Caco-2 (cell line): ENCODE measurements at regions not wholly inside any gene's neighbourhood (a gene's known extent, or its start where the extent isn't known, plus 50 kb on each side); places are given as distances from the start of the nearest gene placed in this dataset.

Experiments
- BruUV-seq: library from RNA; stranded (reverse); fragments of 400-500 nt; replicated peaks from 2 replicates; lab custom pipeline; 2021; lab: Mats Ljungman, UMichigan
- CTCF ChIA-PET: fragments of 300-600 bp; sonication (Branson Sonifier 250); formaldehyde crosslinking; loops from one replicate; lab custom pipeline; 2022; ENCODE audit warnings: antibody characterized with exemption; lab: Charles Lee
- POLR2A ChIA-PET: fragments of 300-600 bp; sonication (Branson Sonifier 250); formaldehyde crosslinking; loops from one replicate; lab custom pipeline; 2022; ENCODE audit warnings: antibody characterized with exemption; lab: Charles Lee
- DNase-seq, 2 experiments: peaks; one replicate each; pipeline versions ENCODE4 v3.0.0 to v3.0.0-alpha.2; 2020 to 2022
- H3K27me3 ChIP-seq: replicated peaks from 2 replicates; pipeline ENCODE4 v1.6.0; 2011; ENCODE audit warnings: low read length; ENCODE audit not compliant: control insufficient read depth, insufficient read depth
- H3K36me3 ChIP-seq: 2 replicates; pipeline ENCODE4 v1.5.1; 2011; ENCODE audit warnings: low read length; ENCODE audit not compliant: control insufficient read depth, insufficient read depth
- H3K4me1 ChIP-seq: fragments of 250-450 bp; sonication (Bioruptor Pico); 2 replicates; pipeline ENCODE4 v1.5.1; 2020; ENCODE audit warnings: mild to moderate bottlenecking
- H3K4me3 ChIP-seq: 2 replicates; pipeline ENCODE4 v1.5.1; 2011; ENCODE audit warnings: low read depth, mild to moderate bottlenecking, control low read depth, low read length
- H3K9me3 ChIP-seq: fragments of 250-450 bp; sonication (Bioruptor Pico); 2 replicates; pipeline ENCODE4 v1.5.1; 2020; ENCODE audit warnings: mild to moderate bottlenecking, moderate library complexity
- H3K27ac Mint-ChIP-seq: one replicate; pipeline ENCODE4 v1.8.0; 2022; ENCODE audit warnings: mixed read lengths; ENCODE audit not compliant: unreplicated experiment
- H3K27me3 Mint-ChIP-seq: one replicate; pipeline ENCODE4 v1.8.0; 2022; ENCODE audit warnings: mixed read lengths; ENCODE audit not compliant: insufficient read depth, unreplicated experiment
- H3K36me3 Mint-ChIP-seq: one replicate; pipeline ENCODE4 v1.8.0; 2022; ENCODE audit warnings: mild to moderate bottlenecking, mixed read lengths; ENCODE audit not compliant: insufficient read depth, unreplicated experiment
- H3K4me1 Mint-ChIP-seq: one replicate; pipeline ENCODE4 v1.8.0; 2022; ENCODE audit warnings: low read depth, mixed read lengths; ENCODE audit not compliant: unreplicated experiment
- H3K4me3 Mint-ChIP-seq: one replicate; pipeline ENCODE4 v1.8.0; 2022; ENCODE audit warnings: mild to moderate bottlenecking, moderate library complexity, mixed read lengths; ENCODE audit not compliant: unreplicated experiment
- H3K9me3 Mint-ChIP-seq: one replicate; pipeline ENCODE4 v1.8.0; 2022; ENCODE audit warnings: mixed read lengths; ENCODE audit not compliant: unreplicated experiment
- CTCF ChIP-seq, 2 experiments: fragments of 200-600 bp in 1 of 2; IDR thresholded peaks; 1 replicate in 1 of 2; 2 replicates in 1 of 2; pipeline versions ENCODE4 v1.5.1 to v1.8.0; 2011 to 2022; ENCODE audit warnings: antibody characterized with exemption in 1 of 2, control low read depth in 1 of 2, inconsistent platforms in 1 of 2, low read depth in 1 of 2, low read length in 1 of 2, mild to moderate bottlenecking in 1 of 2, moderate library complexity in 1 of 2; ENCODE audit not compliant: insufficient read depth in 1 of 2, severe bottlenecking in 1 of 2, unreplicated experiment in 1 of 2
- intact Hi-C: fragments of 100-400 bp; cut with micrococcal nuclease; formaldehyde crosslinking; loops from one replicate; pipeline ENCODE4 v1.10.0; 2022; ENCODE audit not compliant: unreplicated experiment

GRCh38 chr2:226098861-226099745, 699.6 kb downstream of the NYAP2 start:
- Histone ChIP-seq H3K9me3 (no peaks in the 10 kb centered on the region), H3K36me3 (no peaks in the 10 kb centered on the region), H3K4me3 (no peak overlapping the region), H3K27me3 (no peaks in the 10 kb centered on the region), H3K4me1 (no peaks in the 10 kb centered on the region)
- intact Hi-C loops = no loop called here
- Mint-ChIP-seq H3K36me3 (no peaks in the 10 kb centered on the region), H3K27ac (no peak overlapping the region), H3K27me3 (no peaks in the 10 kb centered on the region), H3K4me3 (no peak overlapping the region), H3K4me1 (no peaks in the 10 kb centered on the region), H3K9me3 (peaks cover 9% of the 10 kb centered on the region)
- no peak for DNase-seq
- CTCF ChIA-PET = no interaction called here
- POLR2A ChIA-PET = no interaction called here
- TF ChIP-seq CTCF (IDR thresholded peaks at IDR 0.05; ENCODE audit: insufficient read depth in 1 of 2, low read depth in 1 of 2, low read length in 1 of 2, severe bottlenecking in 1 of 2, unreplicated experiment in 1 of 2) = no peak
- BruUV-seq = no TSS peak

GRCh38 chr2:226095058-226095457, 695.5 kb downstream of the NYAP2 start:
- DNase-seq = no peak
- intact Hi-C loops = no loop called here
- Mint-ChIP-seq H3K4me1 (no peaks in the 10 kb centered on the region), H3K9me3 (no peaks in the 10 kb centered on the region), H3K27ac (no peak overlapping the region), H3K27me3 (no peaks in the 10 kb centered on the region), H3K4me3 (no peak overlapping the region), H3K36me3 (no peaks in the 10 kb centered on the region)
- H3K4me1 ChIP-seq = no peaks in the 10 kb centered on the region
- no peaks in the 10 kb centered on the region for H3K27me3 ChIP-seq
- TF ChIP-seq CTCF (IDR thresholded peaks at IDR 0.05; ENCODE audit: insufficient read depth in 1 of 2, low read depth in 1 of 2, low read length in 1 of 2, severe bottlenecking in 1 of 2, unreplicated experiment in 1 of 2) = no peak
- ChIA-PET POLR2A (no interaction called here), CTCF (no interaction called here)
- H3K36me3 ChIP-seq = no peaks in the 10 kb centered on the region
- no peaks in the 10 kb centered on the region for H3K9me3 ChIP-seq
- H3K4me3 ChIP-seq = no peak overlapping the region
- no TSS peak for BruUV-seq

- H3K27ac Mint-ChIP-seq = no peak overlapping the region
- CTCF ChIA-PET = no interaction called here
- POLR2A ChIA-PET = no interaction called here
Measured at GRCh38 chr2:226093364-226093763, 693.9 kb downstream of the NYAP2 start.

More at GRCh38 chr2:226093364-226093763, 693.9 kb downstream of the NYAP2 start:
- H3K27me3 ChIP-seq = no peaks in the 10 kb centered on the region
- BruUV-seq = no TSS peak
- DNase-seq = no peak
- TF ChIP-seq CTCF (IDR thresholded peaks at IDR 0.05; ENCODE audit: insufficient read depth in 1 of 2, low read depth in 1 of 2, low read length in 1 of 2, severe bottlenecking in 1 of 2, unreplicated experiment in 1 of 2) = no peak
- Mint-ChIP-seq H3K27me3 (no peaks in the 10 kb centered on the region), H3K9me3 (no peaks in the 10 kb centered on the region), H3K36me3 (no peaks in the 10 kb centered on the region), H3K4me1 (no peaks in the 10 kb centered on the region), H3K4me3 (no peak overlapping the region)
- H3K4me3 ChIP-seq = no peak overlapping the region
- H3K9me3 ChIP-seq = no peaks in the 10 kb centered on the region; the same call in 1 of the 2 replicates
- intact Hi-C loops = no loop called here
- no peaks in the 10 kb centered on the region for H3K36me3 ChIP-seq
- no peaks in the 10 kb centered on the region for H3K4me1 ChIP-seq
